ENCODE measurements at regions not wholly inside any gene's neighbourhood (a gene's known extent, or its start where the extent isn't known, plus 50 kb on each side); places are given as distances from the start of the nearest gene placed in this dataset.
"Not testable (repeated sequence)": the region's sequence is repeated elsewhere in the genome, so short reads cannot be mapped to it uniquely, and the experiment has no call there.

- H3K4me1 ChIP-seq (ENCODE audit: control insufficient read depth in 1 of 2, low read depth in 2 of 2): no peaks in the 10 kb centered on the region
- H3K27ac ChIP-seq: no peak overlapping the region
- H3K4me3 ChIP-seq: no peak overlapping the region
- H3K9me3 ChIP-seq: no peaks in the 10 kb centered on the region
- no peaks in the 10 kb centered on the region for H3K36me3 ChIP-seq
- TF ChIP-seq CTCF (IDR thresholded peaks at IDR 0.05): no peak
- ATAC-seq (ENCODE audit: insufficient number of reproducible peaks, low FRiP score, low read depth) (no peak), DNase-seq (ENCODE audit: low spot score) (no peak)
- H3K27me3 ChIP-seq (replicated peaks; ENCODE audit: insufficient read depth): no peaks in the 10 kb centered on the region
Observed at GRCh38 chr14:27338012-27338411, 740.2 kb upstream of the NOVA1 start.

DNA sequence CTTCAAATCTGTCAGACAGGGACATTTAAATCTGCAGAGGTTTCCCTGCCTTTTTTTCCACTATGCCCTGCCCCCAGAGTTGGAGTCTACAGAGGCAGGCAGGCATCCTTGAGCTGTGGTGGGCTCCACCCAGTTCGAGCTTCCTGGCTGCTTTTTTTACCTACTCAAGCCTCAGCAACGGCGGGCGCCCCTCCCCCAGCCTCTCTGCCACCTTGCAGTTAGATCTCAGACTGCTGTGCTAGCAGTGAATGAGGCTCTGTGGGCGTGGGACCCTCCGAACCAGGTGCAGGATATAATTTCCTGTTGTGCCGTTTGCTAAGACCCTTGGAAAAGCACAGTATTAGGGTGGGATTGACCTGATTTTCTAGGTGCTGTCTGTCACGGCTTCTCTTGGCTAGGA, 765.2 kb upstream of the NOVA1 start:
- not testable (repeated sequence) for H3K9me3 ChIP-seq; H3K27ac ChIP-seq; H3K4me3 ChIP-seq; H3K27me3 ChIP-seq (replicated peaks; ENCODE audit: insufficient read depth); DNase-seq (ENCODE audit: low spot score); ATAC-seq (ENCODE audit: insufficient number of reproducible peaks, low FRiP score, low read depth); H3K36me3 ChIP-seq; H3K4me1 ChIP-seq (ENCODE audit: control insufficient read depth in 1 of 2, low read depth in 2 of 2)

DNA sequence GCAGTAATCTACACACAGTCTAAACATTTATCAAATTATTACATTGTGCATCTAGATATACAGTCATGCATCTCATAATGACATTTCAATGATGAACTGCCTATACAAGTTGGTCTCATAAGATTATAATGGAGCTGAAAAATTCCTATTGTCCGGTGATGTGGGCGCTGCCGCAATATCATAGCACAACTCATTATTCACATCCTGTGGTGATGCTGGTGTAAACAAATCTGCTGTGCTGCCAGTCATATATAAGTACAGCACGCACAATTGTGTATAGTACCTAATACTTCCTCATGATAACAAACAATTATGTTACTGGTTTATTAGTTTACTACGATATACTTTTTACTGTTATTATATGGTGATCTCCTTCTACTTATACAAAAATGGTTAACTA, 768.8 kb upstream of the NOVA1 start:
- H3K27me3 ChIP-seq (replicated peaks; ENCODE audit: insufficient read depth): no peaks in the 10 kb centered on the region
- H3K27ac ChIP-seq: no peak overlapping the region
- H3K4me3 ChIP-seq: no peak overlapping the region
- ATAC-seq (ENCODE audit: insufficient number of reproducible peaks, low FRiP score, low read depth) (no peak), DNase-seq (ENCODE audit: low spot score) (no peak)
- no peaks in the 10 kb centered on the region for H3K4me1 ChIP-seq (ENCODE audit: control insufficient read depth in 1 of 2, low read depth in 2 of 2)
- H3K36me3 ChIP-seq: no peaks in the 10 kb centered on the region
- TF ChIP-seq CTCF (IDR thresholded peaks at IDR 0.05): no peak
- no peaks in the 10 kb centered on the region for H3K9me3 ChIP-seq

GRCh38 chr14:27367345-27367744, 769.5 kb upstream of the NOVA1 start:
- ATAC-seq (ENCODE audit: insufficient number of reproducible peaks, low FRiP score, low read depth): no peak
- DNase-seq (ENCODE audit: low spot score): no peak
- Histone ChIP-seq H3K9me3 (no peaks in the 10 kb centered on the region), H3K36me3 (no peaks in the 10 kb centered on the region), H3K27ac (no peak overlapping the region), H3K27me3 (replicated peaks; ENCODE audit: insufficient read depth) (no peaks in the 10 kb centered on the region), H3K4me3 (no peak overlapping the region), H3K4me1 (ENCODE audit: control insufficient read depth in 1 of 2, low read depth in 2 of 2) (no peaks in the 10 kb centered on the region)
- no peak for TF ChIP-seq CTCF (IDR thresholded peaks at IDR 0.05)

DNA sequence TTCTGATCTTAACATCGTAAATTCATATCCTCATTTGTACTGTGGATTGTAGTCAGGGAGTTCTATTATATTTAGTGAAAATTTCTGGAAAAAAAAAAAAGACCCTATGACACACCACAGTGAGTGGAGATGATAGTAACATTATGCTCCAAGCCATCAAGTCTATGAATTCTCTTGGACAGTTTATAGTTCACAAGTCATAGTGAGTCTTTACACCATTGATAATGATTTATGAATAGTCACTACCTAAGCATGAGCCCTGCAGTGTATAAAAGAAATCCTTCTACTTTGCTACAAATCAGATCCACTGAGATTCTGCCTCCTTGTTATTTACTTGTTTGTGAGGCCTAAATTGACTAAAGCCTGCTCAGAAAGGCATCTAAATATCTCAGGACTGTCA, 772.2 kb upstream of the NOVA1 start:
- H3K36me3 ChIP-seq: no peaks in the 10 kb centered on the region
- no peaks in the 10 kb centered on the region for H3K27me3 ChIP-seq (replicated peaks; ENCODE audit: insufficient read depth)
- no peak overlapping the region for H3K27ac ChIP-seq
- TF ChIP-seq CTCF (IDR thresholded peaks at IDR 0.05): no peak
- H3K9me3 ChIP-seq: no peaks in the 10 kb centered on the region
- no peaks in the 10 kb centered on the region for H3K4me1 ChIP-seq (ENCODE audit: control insufficient read depth in 1 of 2, low read depth in 2 of 2)
- no peak for DNase-seq (ENCODE audit: low spot score)
- no peak for ATAC-seq (ENCODE audit: insufficient number of reproducible peaks, low FRiP score, low read depth)
- no peak overlapping the region for H3K4me3 ChIP-seq

DNA sequence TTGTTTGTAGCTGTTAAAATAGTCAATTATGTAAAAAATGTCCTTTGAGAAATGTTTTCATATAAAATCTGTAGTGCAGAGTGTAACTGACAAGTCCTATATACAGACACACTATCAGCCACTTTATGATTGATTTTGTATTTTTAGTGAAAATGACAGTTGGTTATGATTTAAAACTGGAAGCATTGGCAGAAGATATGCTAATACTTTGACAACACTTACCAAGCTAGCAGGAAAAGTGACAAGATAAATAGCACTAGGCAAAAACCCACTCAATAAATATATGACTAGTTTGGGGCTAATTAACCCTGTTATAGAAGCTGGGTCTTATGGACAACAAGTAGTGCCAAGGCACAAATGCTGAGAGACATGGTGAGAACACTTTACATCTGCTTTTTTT, 772.9 kb upstream of the NOVA1 start:
- Histone ChIP-seq H3K36me3 (no peaks in the 10 kb centered on the region), H3K27ac (no peak overlapping the region), H3K9me3 (no peaks in the 10 kb centered on the region), H3K4me1 (ENCODE audit: control insufficient read depth in 1 of 2, low read depth in 2 of 2) (no peaks in the 10 kb centered on the region), H3K27me3 (replicated peaks; ENCODE audit: insufficient read depth) (no peaks in the 10 kb centered on the region), H3K4me3 (no peak overlapping the region)
- ATAC-seq (ENCODE audit: insufficient number of reproducible peaks, low FRiP score, low read depth): no peak
- no peak for DNase-seq (ENCODE audit: low spot score)
- TF ChIP-seq CTCF (IDR thresholded peaks at IDR 0.05): no peak
